SJSA1 (cell line): ENCODE measurements at regions not wholly inside any gene's neighbourhood (a gene's known extent, or its start where the extent isn't known, plus 50 kb on each side); places are given as distances from the start of the nearest gene placed in this dataset.

Source experiments
- DNase-seq, 2 experiments: peaks; one replicate each; pipeline ENCODE4 v3.0.0-alpha.2; 2015 to 2020; ENCODE audit warnings: low spot score in 2 of 2, low read depth in 1 of 2
- H3K27ac ChIP-seq: fragments of 250-450 bp; sonication (Bioruptor Pico); 2 replicates; pipeline ENCODE4 v1.5.1; 2020; ENCODE audit warnings: mild to moderate bottlenecking, moderate library complexity
- H3K27me3 ChIP-seq: fragments of 250-450 bp; sonication (Bioruptor Pico); replicated peaks from 2 replicates; pipeline ENCODE4 v1.5.1; 2020; ENCODE audit warnings: mild to moderate bottlenecking, moderate library complexity
- H3K36me3 ChIP-seq: fragments of 250-450 bp; sonication (Bioruptor Pico); 2 replicates; pipeline ENCODE4 v1.5.1; 2020; ENCODE audit warnings: mild to moderate bottlenecking
- H3K4me1 ChIP-seq: fragments of 250-450 bp; sonication (Bioruptor Pico); replicated peaks from 2 replicates; pipeline ENCODE4 v1.6.1; 2021; ENCODE audit warnings: mild to moderate bottlenecking
- H3K4me3 ChIP-seq: fragments of 250-450 bp; sonication (Bioruptor Pico); 2 replicates; pipeline ENCODE4 v1.5.1; 2020; ENCODE audit warnings: mild to moderate bottlenecking
- H3K9me3 ChIP-seq: fragments of 250-450 bp; sonication (Bioruptor Pico); replicated peaks from 2 replicates; pipeline ENCODE4 v1.5.1; 2020; ENCODE audit warnings: mild to moderate bottlenecking

GRCh38 chr9:20030671-20031070 lies 241.8 kb upstream of the SLC24A2 start:
- no peak overlapping the region for H3K27ac ChIP-seq
- DNase-seq: no peak
- H3K27me3 ChIP-seq: no peaks in the 10 kb centered on the region
- no peaks in the 10 kb centered on the region for H3K9me3 ChIP-seq
- H3K4me1 ChIP-seq: no peaks in the 10 kb centered on the region
- H3K36me3 ChIP-seq: no peaks in the 10 kb centered on the region
- no peak overlapping the region for H3K4me3 ChIP-seq

- no peaks in the 10 kb centered on the region for H3K27me3 ChIP-seq
- no peaks in the 10 kb centered on the region for H3K4me1 ChIP-seq
These were observed 241.4 kb upstream of the SLC24A2 start for GRCh38 chr9:20030221-20030620.

GRCh38 chr9:20028849-20029231 lies 240.0 kb upstream of the SLC24A2 start:
- Histone ChIP-seq H3K4me1 (peaks cover 10% of the 10 kb centered on the region), H3K36me3 (no peaks in the 10 kb centered on the region), H3K4me3 (no peak overlapping the region), H3K9me3 (no peaks in the 10 kb centered on the region), H3K27me3 (no peaks in the 10 kb centered on the region), H3K27ac (no peak overlapping the region)
- no peak for DNase-seq

More at GRCh38 chr9:20030221-20030620, 241.4 kb upstream of the SLC24A2 start:
- Histone ChIP-seq H3K9me3 (no peaks in the 10 kb centered on the region), H3K36me3 (no peaks in the 10 kb centered on the region), H3K4me3 (no peak overlapping the region), H3K27ac (no peak overlapping the region)
- no peak for DNase-seq

GRCh38 chr9:20028192-20028848 lies 239.5 kb upstream of the SLC24A2 start:
- Histone ChIP-seq H3K4me3 (no peak overlapping the region), H3K9me3 (no peaks in the 10 kb centered on the region), H3K4me1 (peaks cover 15% of the 10 kb centered on the region), H3K27ac (no peak overlapping the region), H3K36me3 (no peaks in the 10 kb centered on the region), H3K27me3 (no peaks in the 10 kb centered on the region)
- no peak for DNase-seq

- Histone ChIP-seq H3K4me1 (peaks cover 29% of the 10 kb centered on the region), H3K9me3 (no peaks in the 10 kb centered on the region), H3K27ac (peak overlapping the region; percentile 57), H3K27me3 (no peaks in the 10 kb centered on the region), H3K36me3 (no peaks in the 10 kb centered on the region), H3K4me3 (no peak overlapping the region)
- peak; percentile 52 to 69 for DNase-seq
These were observed 235.2 kb upstream of the SLC24A2 start for GRCh38 chr9:20023961-20024571.

- H3K4me1 ChIP-seq: peaks cover 29% of the 10 kb centered on the region
- H3K9me3 ChIP-seq: no peaks in the 10 kb centered on the region
- peak overlapping the region; percentile 57 for H3K27ac ChIP-seq
- DNase-seq: no peak
- H3K4me3 ChIP-seq: no peak overlapping the region
- H3K27me3 ChIP-seq: no peaks in the 10 kb centered on the region
- no peaks in the 10 kb centered on the region for H3K36me3 ChIP-seq
These were observed 234.5 kb upstream of the SLC24A2 start for GRCh38 chr9:20023210-20023905.

GRCh38 chr9:20022410-20022809 lies 233.6 kb upstream of the SLC24A2 start:
- no peaks in the 10 kb centered on the region for H3K36me3 ChIP-seq
- H3K4me1 ChIP-seq: peaks cover 29% of the 10 kb centered on the region
- H3K4me3 ChIP-seq: no peak overlapping the region
- H3K27ac ChIP-seq: no peak overlapping the region; the same call in 1 of the 2 replicates
- no peaks in the 10 kb centered on the region for H3K27me3 ChIP-seq
- peak; percentile 44 to 46 for DNase-seq
- H3K9me3 ChIP-seq: no peaks in the 10 kb centered on the region

- DNase-seq: no peak
- Histone ChIP-seq H3K9me3 (no peaks in the 10 kb centered on the region), H3K36me3 (no peaks in the 10 kb centered on the region), H3K4me1 (no peaks in the 10 kb centered on the region), H3K27me3 (no peaks in the 10 kb centered on the region), H3K27ac (no peak overlapping the region), H3K4me3 (no peak overlapping the region)
These were observed 227.8 kb upstream of the SLC24A2 start for GRCh38 chr9:20016611-20017010.

- Histone ChIP-seq H3K27ac (no peak overlapping the region), H3K36me3 (no peaks in the 10 kb centered on the region), H3K4me3 (no peak overlapping the region), H3K4me1 (no peaks in the 10 kb centered on the region), H3K27me3 (no peaks in the 10 kb centered on the region), H3K9me3 (no peaks in the 10 kb centered on the region)
- DNase-seq: no peak
These were observed 226.6 kb upstream of the SLC24A2 start for GRCh38 chr9:20015427-20015931.

- Histone ChIP-seq H3K9me3 (no peaks in the 10 kb centered on the region), H3K4me3 (no peak overlapping the region), H3K36me3 (no peaks in the 10 kb centered on the region), H3K4me1 (no peaks in the 10 kb centered on the region), H3K27ac (no peak overlapping the region), H3K27me3 (no peaks in the 10 kb centered on the region)
- no peak for DNase-seq
These were observed 225.3 kb upstream of the SLC24A2 start for GRCh38 chr9:20014168-20014567.

GRCh38 chr9:20012232-20012631 lies 223.4 kb upstream of the SLC24A2 start:
- H3K27me3 ChIP-seq: no peaks in the 10 kb centered on the region
- H3K36me3 ChIP-seq: no peaks in the 10 kb centered on the region
- no peaks in the 10 kb centered on the region for H3K9me3 ChIP-seq
- no peak overlapping the region for H3K27ac ChIP-seq
- no peaks in the 10 kb centered on the region for H3K4me1 ChIP-seq
- no peak overlapping the region for H3K4me3 ChIP-seq
- no peak for DNase-seq

- no peaks in the 10 kb centered on the region for H3K36me3 ChIP-seq
These were observed 220.8 kb upstream of the SLC24A2 start for GRCh38 chr9:20009606-20010005.

GRCh38 chr9:20002011-20002410 lies 213.2 kb upstream of the SLC24A2 start:
- Histone ChIP-seq H3K27me3 (no peaks in the 10 kb centered on the region), H3K36me3 (no peaks in the 10 kb centered on the region)
- no peak for DNase-seq

More at GRCh38 chr9:20009606-20010005, 220.8 kb upstream of the SLC24A2 start:
- no peak overlapping the region for H3K27ac ChIP-seq
- H3K4me3 ChIP-seq: no peak overlapping the region
- no peaks in the 10 kb centered on the region for H3K9me3 ChIP-seq
- no peaks in the 10 kb centered on the region for H3K27me3 ChIP-seq
- DNase-seq: no peak
- H3K4me1 ChIP-seq: no peaks in the 10 kb centered on the region

GRCh38 chr9:20001058-20001457 lies 212.2 kb upstream of the SLC24A2 start:
- Histone ChIP-seq H3K36me3 (no peaks in the 10 kb centered on the region), H3K27me3 (no peaks in the 10 kb centered on the region)

More at GRCh38 chr9:20002011-20002410, 213.2 kb upstream of the SLC24A2 start:
- Histone ChIP-seq H3K4me3 (no peak overlapping the region), H3K27ac (no peak overlapping the region), H3K9me3 (no peaks in the 10 kb centered on the region), H3K4me1 (peaks cover 33% of the 10 kb centered on the region)

More at GRCh38 chr9:20001058-20001457, 212.2 kb upstream of the SLC24A2 start:
- H3K9me3 ChIP-seq: no peaks in the 10 kb centered on the region
- no peak overlapping the region for H3K4me3 ChIP-seq
- H3K27ac ChIP-seq: no peak overlapping the region; the same call in 1 of the 2 replicates
- peaks cover 33% of the 10 kb centered on the region for H3K4me1 ChIP-seq
- no peak for DNase-seq
